GM18511 (cell line): ENCODE measurements at regions not wholly inside any gene's neighbourhood (a gene's known extent, or its start where the extent isn't known, plus 50 kb on each side); places are given as distances from the start of the nearest gene placed in this dataset.

Source experiments
- ATAC-seq: cut with Tn5 transposase; IDR thresholded peaks from one replicate; pipeline ENCODE4 v1.9.1; 2021; ENCODE audit warnings: mild to moderate bottlenecking, moderate library complexity; ENCODE audit not compliant: unreplicated experiment

DNA sequence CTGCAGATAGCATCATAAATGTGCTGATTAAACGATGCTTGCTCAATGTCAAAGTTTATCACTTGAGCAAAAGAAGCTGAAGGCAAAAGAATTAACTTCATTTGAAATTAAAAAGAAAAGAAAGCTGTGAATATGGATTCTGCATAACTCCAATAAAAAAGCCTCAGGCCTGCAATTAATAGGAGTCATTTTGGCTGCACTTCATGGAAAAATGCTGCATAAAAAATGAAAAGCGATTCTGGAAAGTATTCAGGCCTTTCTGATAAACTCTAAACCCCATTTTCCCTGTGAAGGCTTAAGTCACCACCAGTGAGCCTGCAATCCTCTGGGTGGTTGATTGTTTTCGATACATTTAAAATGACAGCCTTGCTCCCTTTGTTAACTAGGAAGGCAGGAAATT is 1793.4 kb downstream of the SUCLG1 start:
- ATAC-seq: no peak

DNA sequence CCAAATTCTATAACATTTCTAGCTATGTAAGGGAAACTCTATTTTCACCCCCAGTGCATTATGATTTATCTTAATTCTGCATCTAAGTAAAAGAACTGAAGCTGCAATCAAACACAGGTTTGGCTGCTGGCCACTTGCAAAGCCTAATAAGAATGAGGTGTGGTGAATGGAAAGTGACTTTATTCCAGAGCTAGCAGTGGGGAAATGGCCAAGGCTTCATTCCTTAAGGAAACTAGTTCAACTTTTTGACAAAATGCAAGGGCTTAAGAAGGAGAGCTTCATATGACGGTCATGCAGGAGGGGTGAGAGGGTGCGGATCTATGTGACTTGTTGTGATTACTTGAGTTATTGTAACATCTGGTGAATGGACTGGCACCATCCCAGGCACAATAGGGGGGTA is 1802.0 kb downstream of the SUCLG1 start:
- ATAC-seq: no peak

DNA sequence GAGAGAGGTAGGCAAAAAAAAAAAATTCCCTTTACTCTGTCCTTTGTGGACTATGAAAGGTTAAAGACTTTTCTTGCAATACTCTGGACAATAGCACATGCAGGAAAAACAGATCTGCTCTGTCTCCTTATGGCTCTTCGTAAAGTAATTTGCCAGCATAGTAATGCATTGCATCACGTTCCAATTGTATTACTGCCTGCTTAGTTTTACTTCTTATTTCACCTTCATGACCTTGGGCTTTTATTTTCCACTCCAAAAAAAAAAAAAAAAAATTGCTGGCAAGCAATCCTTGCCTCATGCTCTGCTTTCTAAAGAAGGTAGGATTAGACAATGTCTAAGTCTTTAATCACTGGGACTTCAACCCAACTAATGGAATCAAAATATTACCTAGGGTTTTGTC is 1802.7 kb downstream of the SUCLG1 start:
- no peak for ATAC-seq

DNA sequence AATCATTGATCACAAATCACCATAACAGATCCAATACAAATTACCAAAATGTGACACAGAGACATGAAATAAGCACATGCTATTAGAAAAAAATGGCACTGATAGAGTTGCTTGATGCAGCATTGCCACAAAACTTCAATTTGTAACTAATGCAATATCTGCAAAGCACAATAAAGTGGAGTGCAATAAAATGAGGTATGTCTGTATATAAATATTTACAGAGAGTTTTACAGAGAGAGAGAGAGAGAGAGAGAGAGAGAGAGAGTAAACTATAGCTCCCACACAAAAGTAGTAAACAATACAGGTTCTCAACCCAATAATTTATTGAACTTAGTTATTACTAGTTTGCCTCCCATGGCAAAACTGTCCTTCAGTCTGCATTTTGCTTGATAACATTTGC is 1807.0 kb downstream of the SUCLG1 start:
- ATAC-seq: no peak

DNA sequence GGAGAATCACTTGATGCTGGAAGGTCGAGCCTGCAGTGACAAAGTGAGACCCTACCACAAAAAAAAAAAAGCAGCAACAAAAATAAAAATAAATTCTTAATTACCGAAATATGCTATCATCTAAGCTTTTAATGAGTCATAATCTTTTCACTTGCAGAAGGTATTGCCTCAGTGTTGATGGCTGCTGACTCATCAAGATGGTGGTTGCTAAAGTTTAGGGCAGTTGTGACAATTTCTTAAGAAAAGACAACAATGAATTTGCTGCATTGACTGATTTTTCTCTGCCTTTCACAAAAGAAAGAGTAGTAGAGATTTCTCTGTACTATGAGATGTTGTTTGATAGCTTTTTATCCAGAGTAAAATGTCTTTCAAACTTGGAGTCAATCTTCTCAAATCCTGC is 1809.0 kb downstream of the SUCLG1 start:
- no peak for ATAC-seq

DNA sequence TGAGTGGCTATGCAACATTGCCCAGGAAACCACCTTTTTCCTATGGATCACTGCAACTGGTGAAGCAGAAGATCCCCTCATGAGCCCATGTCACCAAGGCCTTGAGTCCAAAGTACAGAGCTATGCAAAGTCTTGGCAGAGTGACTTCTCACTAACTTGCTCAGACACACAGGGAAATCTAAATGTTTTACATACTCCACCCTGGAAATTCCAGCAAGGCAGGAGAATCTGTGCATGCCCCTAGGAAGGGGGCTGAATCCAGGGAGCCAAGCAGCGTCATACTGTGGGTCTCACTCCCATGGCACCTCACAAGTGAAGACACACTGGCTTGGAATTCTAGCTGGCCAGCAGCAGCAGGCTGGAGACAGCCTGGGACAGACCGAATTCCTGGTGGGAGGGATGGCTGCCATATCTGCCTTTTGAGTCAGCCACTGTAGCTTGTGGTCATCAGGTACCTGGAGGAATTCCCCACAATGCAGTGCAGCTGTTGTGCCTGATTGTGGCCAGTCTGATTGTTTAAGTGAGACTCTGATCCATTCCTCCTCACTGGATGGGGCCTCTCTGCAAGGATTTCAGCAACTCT is 1817.4 kb downstream of the SUCLG1 start:
- ATAC-seq: no peak

DNA sequence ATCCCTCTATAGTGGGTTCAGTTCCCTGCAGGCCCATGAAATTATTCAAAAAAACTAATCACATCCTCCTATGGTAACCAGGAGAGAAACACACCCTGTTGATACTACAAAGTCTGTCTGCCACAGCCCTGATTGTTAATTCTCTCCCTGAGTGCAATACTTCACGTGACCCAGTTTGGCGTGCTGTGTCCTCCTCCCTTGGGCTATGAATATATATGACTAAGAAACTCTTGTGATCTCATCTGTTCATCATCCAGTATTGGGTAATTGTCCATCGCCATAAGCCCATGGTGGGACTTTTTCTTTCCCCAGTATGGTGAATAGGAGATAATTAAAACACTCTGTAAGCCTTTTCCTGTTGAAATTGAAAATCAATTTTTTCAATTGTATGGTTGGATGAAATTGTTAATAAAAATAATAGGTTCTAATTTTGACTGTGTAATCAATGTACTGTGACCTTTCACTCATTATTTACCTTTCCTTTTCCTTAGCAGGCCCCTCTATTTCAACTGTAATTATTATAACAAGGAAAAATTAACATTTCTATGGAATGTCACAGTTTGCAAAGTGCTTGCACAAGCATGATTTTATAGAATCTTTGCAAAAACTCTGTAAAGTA is 1822.6 kb downstream of the SUCLG1 start:
- ATAC-seq: no peak

DNA sequence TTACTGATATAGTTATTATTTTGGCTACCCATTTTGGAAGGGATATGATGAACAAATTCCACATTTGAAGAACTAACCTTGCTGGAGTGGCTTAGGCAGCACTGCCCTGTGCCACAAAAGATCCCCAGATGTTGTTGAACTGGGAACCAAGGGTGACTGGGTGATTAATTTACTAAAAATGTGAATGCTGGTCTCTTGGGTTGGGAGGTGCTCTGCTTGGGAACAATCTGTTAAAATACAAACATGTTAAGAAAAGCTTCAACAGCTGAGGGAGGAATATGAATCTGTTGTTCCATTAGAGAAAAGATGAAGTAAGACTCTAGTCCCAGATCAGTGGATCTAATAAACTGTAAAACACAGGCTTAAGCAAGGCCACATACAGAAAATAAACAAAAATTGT is 1860.1 kb downstream of the SUCLG1 start:
- no peak for ATAC-seq

DNA sequence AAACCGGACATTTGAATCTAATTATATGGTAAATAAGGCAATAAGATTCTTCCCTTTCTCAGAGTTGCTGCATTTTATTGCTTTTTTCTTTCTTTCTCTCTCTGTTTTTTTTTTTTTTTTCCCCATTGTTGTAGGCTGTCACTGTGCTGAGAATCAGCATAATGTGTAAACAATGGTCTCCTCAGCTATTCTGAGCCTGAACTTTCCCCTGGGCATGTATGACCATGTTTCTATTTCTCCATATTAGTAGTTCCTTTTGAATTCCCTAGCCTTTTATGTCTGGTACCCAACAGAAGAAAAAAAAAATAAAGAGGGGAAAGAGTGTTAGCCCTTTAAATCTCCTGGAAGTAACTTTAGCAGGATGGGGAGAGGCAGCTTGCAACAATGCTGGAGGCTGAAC is 1862.5 kb downstream of the SUCLG1 start:
- no peak for ATAC-seq

DNA sequence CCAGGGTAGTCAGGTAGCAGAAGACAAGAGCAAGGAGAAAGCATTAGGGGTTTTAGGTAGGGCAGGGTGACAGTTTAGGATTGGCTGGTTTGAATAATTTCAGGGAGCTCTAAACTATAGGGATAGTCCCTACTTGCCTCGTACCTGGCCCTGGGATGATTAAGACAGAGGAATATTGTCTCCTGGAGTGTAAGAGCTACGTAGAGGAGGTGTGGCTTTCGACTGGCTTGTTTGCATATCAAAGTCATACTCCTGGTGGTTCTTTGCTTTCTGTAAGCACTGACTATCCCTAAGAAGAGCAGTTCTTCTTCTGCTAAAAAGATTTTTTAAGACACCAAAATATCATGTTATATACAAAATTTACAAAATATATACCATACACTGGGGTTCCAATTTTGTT is 1867.4 kb downstream of the SUCLG1 start:
- no peak for ATAC-seq

DNA sequence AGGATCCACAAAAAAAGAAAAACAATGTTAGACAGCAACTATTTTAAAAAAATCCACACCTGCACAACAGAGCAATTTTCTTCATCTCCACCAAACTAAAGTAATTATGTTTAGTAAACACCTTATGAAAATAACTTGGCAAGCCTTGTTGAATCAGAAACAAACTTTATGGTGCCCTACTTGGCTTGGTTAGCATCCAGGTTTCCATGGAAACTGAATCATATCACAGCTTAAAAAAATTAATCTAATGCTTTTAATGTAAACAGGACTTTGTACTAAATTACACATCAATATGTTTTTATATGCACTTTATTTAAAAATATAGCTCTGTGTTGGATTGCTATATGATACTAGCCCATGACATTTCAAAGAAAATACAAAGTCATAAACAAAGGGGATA is 1882.4 kb downstream of the SUCLG1 start:
- ATAC-seq: no peak

DNA sequence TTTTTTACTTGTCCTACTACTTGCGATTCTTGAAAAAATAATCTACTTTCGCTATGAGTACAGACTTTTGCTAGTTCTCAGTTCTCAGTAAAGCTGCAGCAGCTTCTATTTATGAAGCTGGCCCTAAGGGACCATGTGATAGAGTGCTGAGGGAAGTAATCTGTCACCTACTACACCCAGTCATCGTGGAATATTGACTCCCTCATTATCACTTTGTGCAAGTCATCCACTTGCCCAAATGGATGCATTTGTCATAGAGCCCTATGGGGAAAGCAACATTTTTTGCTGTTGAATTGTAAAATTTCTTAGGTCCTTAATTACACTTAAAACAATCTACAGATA is 1919.8 kb downstream of the SUCLG1 start:
- no peak for ATAC-seq

DNA sequence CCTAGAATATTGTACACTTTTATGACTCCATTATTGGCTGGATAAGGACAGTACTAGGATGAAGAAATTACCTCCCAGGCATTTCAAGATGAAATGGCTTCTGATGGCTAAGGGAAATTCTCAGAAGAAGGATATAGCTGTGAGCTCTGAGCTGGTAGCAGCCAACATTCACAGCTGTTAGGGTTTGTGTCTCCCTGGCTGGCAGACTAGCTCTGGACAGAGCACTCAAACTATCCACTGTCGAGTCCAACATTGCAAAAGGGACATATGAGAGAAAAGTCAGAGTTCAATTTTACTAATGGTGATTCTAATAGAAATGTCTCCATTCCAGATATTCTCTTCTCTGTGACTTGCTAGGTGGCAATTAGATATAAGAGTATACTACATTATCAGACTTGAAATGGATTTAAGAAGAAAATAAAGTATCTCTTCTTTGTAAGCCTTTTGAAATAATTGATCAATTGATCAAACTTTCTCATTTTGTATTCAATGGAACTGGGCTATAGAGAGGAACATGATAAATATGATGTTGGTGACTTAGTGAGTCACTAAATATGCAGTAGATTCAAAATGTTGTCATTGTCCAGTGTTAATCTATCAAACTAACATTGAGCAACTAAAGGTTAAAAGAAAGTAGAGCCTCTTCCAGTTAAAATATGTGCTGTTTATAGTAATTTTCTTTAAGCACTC is 1920.3 kb downstream of the SUCLG1 start:
- no peak for ATAC-seq

DNA sequence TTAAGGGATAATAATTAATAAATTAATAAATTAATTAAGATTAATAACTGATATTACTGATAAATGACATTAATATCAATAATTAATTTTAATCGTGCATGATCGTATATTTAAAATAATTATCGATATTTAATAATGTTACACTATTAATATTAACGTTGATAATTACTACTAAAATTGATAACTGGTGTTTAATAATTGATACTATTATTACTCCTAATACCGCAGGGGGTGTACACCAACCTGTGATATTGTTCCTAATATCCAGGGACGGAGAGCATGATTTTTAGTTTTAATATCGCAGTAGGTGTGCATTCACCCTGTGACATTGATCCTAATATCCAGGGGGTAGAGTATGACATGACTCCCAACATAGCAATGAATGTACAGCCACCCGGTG is 1930.8 kb downstream of the SUCLG1 start:
- ATAC-seq: no peak

DNA sequence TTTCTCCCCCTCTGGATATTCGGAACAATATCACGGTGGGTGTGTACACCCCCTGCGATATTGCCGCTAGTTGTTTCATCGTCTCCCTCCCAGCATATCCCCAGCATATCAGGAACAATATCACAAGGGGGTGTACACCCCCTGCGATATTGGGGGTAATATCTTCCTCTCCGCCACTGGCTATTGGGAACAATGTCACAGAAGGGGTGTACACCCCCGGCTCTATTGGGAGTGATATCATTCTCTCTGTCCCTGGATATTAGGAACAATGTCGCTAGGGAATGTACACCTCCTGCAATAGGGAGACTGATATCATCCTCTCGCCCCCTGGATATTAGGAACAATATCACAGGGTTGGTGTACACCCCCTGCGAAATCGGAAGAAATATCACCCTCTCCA is 1932.0 kb downstream of the SUCLG1 start:
- no peak for ATAC-seq

DNA sequence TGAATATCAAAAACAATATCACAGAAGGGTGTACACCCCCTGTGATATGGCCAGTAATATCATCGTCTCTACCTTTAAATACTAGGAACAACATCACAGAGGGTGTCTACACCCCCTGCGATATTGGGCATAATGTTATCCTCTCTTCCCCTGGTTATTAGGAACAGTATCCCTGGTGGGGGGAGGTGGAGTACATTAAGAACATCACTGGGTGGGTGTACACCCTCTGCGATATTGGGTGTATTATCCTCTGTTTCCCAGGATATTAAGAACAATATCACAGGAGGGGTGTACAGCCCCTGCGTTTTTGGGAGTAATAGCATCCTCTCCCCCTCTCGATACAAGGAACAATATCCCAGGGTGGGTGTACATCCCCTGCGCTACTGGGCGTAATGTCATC is 1932.8 kb downstream of the SUCLG1 start:
- no peak for ATAC-seq

DNA sequence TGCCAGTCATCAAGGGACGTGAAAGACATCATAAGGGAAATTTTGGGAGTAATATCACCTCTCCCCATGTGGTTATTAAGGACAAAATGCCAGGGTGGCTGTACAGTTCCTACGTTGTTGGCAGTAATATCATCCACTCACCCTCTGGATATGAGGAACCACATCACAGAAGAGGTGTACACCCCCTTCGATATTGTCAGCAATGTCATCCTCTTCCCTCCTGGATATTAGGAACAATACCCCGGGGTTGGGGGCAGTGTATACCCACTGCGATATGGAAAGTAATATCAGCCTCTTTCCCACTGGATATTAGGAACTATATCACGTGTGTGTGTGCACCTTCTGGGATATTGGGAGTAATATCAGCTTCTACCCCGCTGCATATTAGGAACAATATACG is 1933.3 kb downstream of the SUCLG1 start:
- no peak for ATAC-seq

DNA sequence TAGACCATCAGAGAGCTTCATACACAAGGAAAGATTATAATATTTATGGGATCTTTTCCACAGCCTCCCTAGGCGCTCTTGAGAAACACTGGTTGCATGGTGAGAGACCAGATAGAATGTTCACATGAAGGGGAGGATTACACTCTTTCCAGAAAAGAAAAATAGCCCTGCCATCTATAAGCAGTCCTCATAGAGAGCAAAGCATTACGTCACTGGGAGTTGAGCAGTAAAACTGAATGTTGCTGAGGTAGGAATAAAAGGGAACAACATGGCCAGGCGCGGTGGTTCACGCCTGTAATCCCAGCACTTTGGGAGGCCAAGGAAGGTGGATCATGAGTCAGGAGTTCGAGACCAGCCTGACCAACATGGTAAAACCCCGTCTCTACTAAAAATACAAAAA is 1934.3 kb downstream of the SUCLG1 start:
- no peak for ATAC-seq

DNA sequence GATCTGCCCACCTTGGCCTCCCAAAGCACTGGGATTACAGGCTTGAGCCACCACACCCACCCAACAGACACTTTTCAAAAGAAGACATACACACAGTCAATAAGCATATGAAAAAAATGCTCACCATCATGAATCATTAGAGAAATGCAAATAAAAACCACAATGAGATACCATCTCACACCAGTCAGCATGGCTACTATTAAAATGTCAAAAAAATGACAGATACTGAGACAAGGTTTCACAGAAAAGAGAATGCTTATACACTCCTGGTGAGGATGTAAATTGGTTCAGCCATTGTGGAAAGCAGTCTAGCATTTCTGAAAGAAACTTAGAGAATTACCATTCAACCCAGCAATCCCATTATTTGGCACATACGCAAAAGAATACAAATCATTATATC is 1947.2 kb downstream of the SUCLG1 start:
- ATAC-seq: no peak

DNA sequence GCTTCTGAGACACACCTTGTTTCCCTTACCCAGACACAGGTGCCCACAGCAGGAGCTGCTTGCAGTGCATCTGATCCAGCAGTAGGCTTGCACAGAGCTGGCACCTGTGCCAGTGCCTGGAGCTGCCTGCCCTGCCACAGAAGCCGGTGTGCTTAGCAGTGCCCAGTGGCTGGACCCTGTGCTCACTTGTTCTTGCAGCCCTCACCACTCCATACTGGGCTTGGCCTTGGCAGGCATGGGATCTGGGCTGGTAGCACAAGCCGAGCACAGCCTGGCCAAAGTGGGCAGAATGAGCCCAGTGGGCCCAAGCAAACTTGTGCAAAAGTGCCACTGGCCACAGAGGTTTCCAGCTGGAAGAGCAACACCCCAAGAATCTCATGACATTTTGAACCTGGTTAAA is 1950.4 kb downstream of the SUCLG1 start:
- ATAC-seq: no peak

DNA sequence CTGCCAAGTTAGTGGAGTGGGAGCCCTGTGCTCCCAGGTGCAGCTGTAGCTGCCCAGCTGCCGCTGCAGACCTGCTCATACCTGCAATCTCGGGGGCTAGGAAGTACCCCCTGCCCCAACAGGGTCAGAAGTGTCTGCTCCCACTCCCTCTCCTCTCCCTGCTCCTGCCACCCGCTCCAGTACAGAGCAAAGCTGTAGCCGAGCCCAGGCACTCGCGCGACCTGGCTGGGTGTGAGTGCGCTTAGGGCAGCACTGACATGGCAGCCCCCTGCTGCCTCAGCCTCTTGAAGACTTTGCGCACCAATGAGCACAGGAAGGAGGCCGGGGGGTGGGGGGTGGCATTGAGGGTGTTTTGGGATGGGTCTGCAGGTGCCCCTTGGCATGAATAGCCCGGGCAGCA is 1951.4 kb downstream of the SUCLG1 start:
- ATAC-seq: no peak

DNA sequence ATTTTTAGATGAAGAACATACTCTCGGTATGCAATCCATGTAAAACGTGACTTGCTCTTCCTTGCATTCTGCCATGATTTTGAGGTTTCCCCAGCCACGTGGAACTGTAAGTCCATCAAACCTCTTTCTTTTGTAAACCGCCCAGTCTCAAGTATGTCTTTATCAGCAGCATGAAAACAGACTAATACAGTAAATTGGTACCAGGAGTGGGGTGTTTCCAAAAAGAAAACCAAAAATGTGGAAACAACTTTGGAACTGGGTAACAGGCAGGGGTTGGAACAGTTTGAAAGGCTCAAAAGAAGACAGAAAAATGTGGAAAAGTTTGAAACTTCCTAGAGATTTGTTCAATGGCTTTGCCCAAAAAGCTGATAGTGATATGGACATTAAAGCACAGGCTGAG is 1957.9 kb downstream of the SUCLG1 start:
- no peak for ATAC-seq
